Choroid plexus epithelial cell (primary cell): ENCODE measurements at regions not wholly inside any gene's neighbourhood (a gene's known extent, or its start where the extent isn't known, plus 50 kb on each side); places are given as distances from the start of the nearest gene placed in this dataset.
A peak's percentile ranks its signal among the peaks of the same experiment; 100 is the strongest.

Experiments
- DNase-seq: peaks from one replicate; pipeline ENCODE4 v3.0.0-alpha.2; 2010; ENCODE audit warnings: low read depth
- H3K4me3 ChIP-seq: 2 replicates; pipeline ENCODE4 v1.5.1; 2011; ENCODE audit warnings: low read depth, mild to moderate bottlenecking, control low read depth, low read length, moderate library complexity
- TF ChIP-seq, protein P1 (sequence below): conservative IDR thresholded peaks from 2 replicates; pipeline ENCODE4 v1.5.1; 2011; ENCODE audit warnings: low read depth, mild to moderate bottlenecking, control low read depth, inconsistent platforms, low read length, moderate library complexity

GRCh38 chr7:13286916-13287315, 599.5 kb downstream of the ARL4A start:
- H3K4me3 ChIP-seq: no peak overlapping the region
- TF ChIP-seq, protein P1, sequence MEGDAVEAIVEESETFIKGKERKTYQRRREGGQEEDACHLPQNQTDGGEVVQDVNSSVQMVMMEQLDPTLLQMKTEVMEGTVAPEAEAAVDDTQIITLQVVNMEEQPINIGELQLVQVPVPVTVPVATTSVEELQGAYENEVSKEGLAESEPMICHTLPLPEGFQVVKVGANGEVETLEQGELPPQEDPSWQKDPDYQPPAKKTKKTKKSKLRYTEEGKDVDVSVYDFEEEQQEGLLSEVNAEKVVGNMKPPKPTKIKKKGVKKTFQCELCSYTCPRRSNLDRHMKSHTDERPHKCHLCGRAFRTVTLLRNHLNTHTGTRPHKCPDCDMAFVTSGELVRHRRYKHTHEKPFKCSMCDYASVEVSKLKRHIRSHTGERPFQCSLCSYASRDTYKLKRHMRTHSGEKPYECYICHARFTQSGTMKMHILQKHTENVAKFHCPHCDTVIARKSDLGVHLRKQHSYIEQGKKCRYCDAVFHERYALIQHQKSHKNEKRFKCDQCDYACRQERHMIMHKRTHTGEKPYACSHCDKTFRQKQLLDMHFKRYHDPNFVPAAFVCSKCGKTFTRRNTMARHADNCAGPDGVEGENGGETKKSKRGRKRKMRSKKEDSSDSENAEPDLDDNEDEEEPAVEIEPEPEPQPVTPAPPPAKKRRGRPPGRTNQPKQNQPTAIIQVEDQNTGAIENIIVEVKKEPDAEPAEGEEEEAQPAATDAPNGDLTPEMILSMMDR: no peak
- DNase-seq: no peak

- no peak overlapping the region for H3K4me3 ChIP-seq
- DNase-seq: no peak
- TF ChIP-seq, protein P1: no peak
Observed at GRCh38 chr7:13288516-13288915, 601.1 kb downstream of the ARL4A start.

DNA sequence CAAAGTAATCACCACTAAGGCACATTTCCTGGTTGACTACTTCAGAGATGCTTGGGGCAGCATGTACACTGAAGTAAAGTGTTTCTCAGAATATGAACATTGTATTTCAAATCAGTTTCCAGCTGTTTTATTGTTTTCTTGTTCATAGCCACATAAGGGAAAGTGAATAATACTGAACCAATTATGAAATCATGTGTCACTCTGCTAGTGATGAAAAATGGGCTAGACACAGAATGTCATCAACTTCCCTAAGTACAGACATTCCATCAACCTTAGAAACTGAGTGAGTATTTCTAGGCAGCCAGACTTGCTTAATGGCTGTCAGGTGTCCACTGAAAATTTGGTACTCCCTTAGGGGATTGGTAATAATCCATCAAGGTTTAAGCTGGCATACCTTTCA, 603.5 kb downstream of the ARL4A start:
- DNase-seq: no peak
- TF ChIP-seq, protein P1: no peak
- H3K4me3 ChIP-seq: no peak overlapping the region

- no peak overlapping the region for H3K4me3 ChIP-seq
- TF ChIP-seq, protein P1: no peak
- DNase-seq: peak; percentile 20
Observed at GRCh38 chr7:13293264-13294002, 606.0 kb downstream of the ARL4A start.

- TF ChIP-seq, protein P1: no peak
- DNase-seq: no peak
- H3K4me3 ChIP-seq: no peak overlapping the region
Observed at GRCh38 chr7:13307040-13307439, 619.6 kb downstream of the ARL4A start.

DNA sequence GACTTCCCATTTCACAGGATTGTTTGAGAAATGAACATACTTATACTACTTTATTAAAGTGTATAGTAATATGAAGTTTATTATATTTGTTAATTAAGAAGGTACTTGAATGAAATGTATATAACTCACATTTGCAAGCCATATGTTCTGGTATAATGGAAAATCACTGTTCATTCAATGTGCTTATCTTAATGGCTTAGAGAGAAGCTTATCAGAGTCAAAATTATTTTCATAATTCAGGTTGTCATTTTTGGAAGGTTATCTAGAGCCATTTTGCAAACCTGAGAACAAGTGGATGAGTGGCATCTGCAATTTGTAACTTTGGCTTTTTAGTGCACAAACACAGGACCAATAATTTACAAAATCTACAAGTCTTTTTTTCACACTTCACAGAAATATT, 621.0 kb downstream of the ARL4A start:
- no peak overlapping the region for H3K4me3 ChIP-seq
- DNase-seq: no peak
- TF ChIP-seq, protein P1: no peak

GRCh38 chr7:13309535-13309934, 622.1 kb downstream of the ARL4A start:
- TF ChIP-seq, protein P1: peak; percentile 43
- peak; percentile 34 for DNase-seq
- no peak overlapping the region for H3K4me3 ChIP-seq
